ENCODE measurements at regions not wholly inside any gene's neighbourhood (a gene's known extent, or its start where the extent isn't known, plus 50 kb on each side); places are given as distances from the start of the nearest gene placed in this dataset.

- DNase-seq (ENCODE audit: low spot score), result no peak
- no peak for TF ChIP-seq CTCF (IDR thresholded peaks at IDR 0.05; ENCODE audit: extremely low read depth, missing control alignments)
Measured at GRCh38 chr9:107983762-107984161, 494.2 kb upstream of the KLF4 start.

GRCh38 chr9:107983181-107983603 lies 493.6 kb upstream of the KLF4 start:
- DNase-seq (ENCODE audit: low spot score), result no peak

GRCh38 chr9:107982745-107983144 lies 493.2 kb upstream of the KLF4 start:
- no peak for DNase-seq (ENCODE audit: low spot score)
- TF ChIP-seq CTCF (IDR thresholded peaks at IDR 0.05; ENCODE audit: extremely low read depth, missing control alignments), result no peak

More at GRCh38 chr9:107983181-107983603, 493.6 kb upstream of the KLF4 start:
- no peak for TF ChIP-seq CTCF (IDR thresholded peaks at IDR 0.05; ENCODE audit: extremely low read depth, missing control alignments)

GRCh38 chr9:107982001-107982400 lies 492.4 kb upstream of the KLF4 start:
- no peak for TF ChIP-seq CTCF (IDR thresholded peaks at IDR 0.05; ENCODE audit: extremely low read depth, missing control alignments)
- no peak for DNase-seq (ENCODE audit: low spot score)

- no peak for TF ChIP-seq CTCF (IDR thresholded peaks at IDR 0.05; ENCODE audit: extremely low read depth, missing control alignments)
- no peak for DNase-seq (ENCODE audit: low spot score)
Measured at GRCh38 chr9:107980984-107981383, 491.4 kb upstream of the KLF4 start.

GRCh38 chr9:107976767-107977166 lies 487.2 kb upstream of the KLF4 start:
- TF ChIP-seq CTCF (IDR thresholded peaks at IDR 0.05; ENCODE audit: extremely low read depth, missing control alignments), result no peak
- DNase-seq (ENCODE audit: low spot score), result no peak

GRCh38 chr9:107975426-107976010 lies 485.9 kb upstream of the KLF4 start:
- TF ChIP-seq CTCF (IDR thresholded peaks at IDR 0.05; ENCODE audit: extremely low read depth, missing control alignments), result no peak
- DNase-seq (ENCODE audit: low spot score), result no peak
